T-helper 1 cell (primary cell): ENCODE measurements at regions not wholly inside any gene's neighbourhood (a gene's known extent, or its start where the extent isn't known, plus 50 kb on each side); places are given as distances from the start of the nearest gene placed in this dataset.
"Not testable (repeated sequence)": the region's sequence is repeated elsewhere in the genome, so short reads cannot be mapped to it uniquely, and the experiment has no call there.

ENCODE experiments used
- DNase-seq, 5 donors: peaks; one replicate each; pipeline ENCODE4 v3.0.0-alpha.2; 2012 to 2020

GRCh38 chr1:4452701-4453100, 201.7 kb upstream of the AJAP1 start:
- no peak for DNase-seq

GRCh38 chr1:4460052-4460451, 194.4 kb upstream of the AJAP1 start:
- DNase-seq, result no peak

- no peak for DNase-seq
These were observed 193.8 kb upstream of the AJAP1 start for GRCh38 chr1:4460651-4461050.

- DNase-seq, result no peak
These were observed 192.6 kb upstream of the AJAP1 start for GRCh38 chr1:4461726-4462290.

GRCh38 chr1:4462831-4463484, 191.5 kb upstream of the AJAP1 start:
- no peak for DNase-seq

GRCh38 chr1:4463631-4464030, 190.8 kb upstream of the AJAP1 start:
- DNase-seq, result no peak

- no peak for DNase-seq
These were observed 189.9 kb upstream of the AJAP1 start for GRCh38 chr1:4464478-4464877.

GRCh38 chr1:4467241-4467640, 187.2 kb upstream of the AJAP1 start:
- no peak for DNase-seq

GRCh38 chr1:4468386-4468785, 186.0 kb upstream of the AJAP1 start:
- DNase-seq, result no peak

- no peak for DNase-seq
These were observed 185.4 kb upstream of the AJAP1 start for GRCh38 chr1:4468804-4469514.

GRCh38 chr1:4476394-4476793, 178.0 kb upstream of the AJAP1 start:
- no peak for DNase-seq

- DNase-seq, result no peak
These were observed 173.0 kb upstream of the AJAP1 start for GRCh38 chr1:4481451-4481850.

- DNase-seq, result no peak
These were observed 171.9 kb upstream of the AJAP1 start for GRCh38 chr1:4482526-4482925.

GRCh38 chr1:4483021-4483625, 171.3 kb upstream of the AJAP1 start:
- no peak for DNase-seq

- no peak for DNase-seq
These were observed 169.0 kb upstream of the AJAP1 start for GRCh38 chr1:4485398-4485797.

GRCh38 chr1:4485878-4486277, 168.5 kb upstream of the AJAP1 start:
- DNase-seq, result no peak

- DNase-seq, result no peak
These were observed 167.8 kb upstream of the AJAP1 start for GRCh38 chr1:4486408-4487120.

GRCh38 chr1:4488018-4488417, 166.4 kb upstream of the AJAP1 start:
- DNase-seq, result no peak

GRCh38 chr1:4489486-4489885, 164.9 kb upstream of the AJAP1 start:
- DNase-seq, result no peak

- not testable (repeated sequence) for DNase-seq
These were observed 164.4 kb upstream of the AJAP1 start for GRCh38 chr1:4489992-4490391.

GRCh38 chr1:4494027-4494426, 160.4 kb upstream of the AJAP1 start:
- no peak for DNase-seq

GRCh38 chr1:4494558-4494957, 159.9 kb upstream of the AJAP1 start:
- DNase-seq, result no peak

- no peak for DNase-seq
These were observed 158.6 kb upstream of the AJAP1 start for GRCh38 chr1:4495809-4496208.
